ENCODE measurements at regions not wholly inside any gene's neighbourhood (a gene's known extent, or its start where the extent isn't known, plus 50 kb on each side); places are given as distances from the start of the nearest gene placed in this dataset.

- DNase-seq: peak; percentile 32
Measured at GRCh38 chr3:111314181-111314873, 227.7 kb upstream of the CD96 start.

DNA sequence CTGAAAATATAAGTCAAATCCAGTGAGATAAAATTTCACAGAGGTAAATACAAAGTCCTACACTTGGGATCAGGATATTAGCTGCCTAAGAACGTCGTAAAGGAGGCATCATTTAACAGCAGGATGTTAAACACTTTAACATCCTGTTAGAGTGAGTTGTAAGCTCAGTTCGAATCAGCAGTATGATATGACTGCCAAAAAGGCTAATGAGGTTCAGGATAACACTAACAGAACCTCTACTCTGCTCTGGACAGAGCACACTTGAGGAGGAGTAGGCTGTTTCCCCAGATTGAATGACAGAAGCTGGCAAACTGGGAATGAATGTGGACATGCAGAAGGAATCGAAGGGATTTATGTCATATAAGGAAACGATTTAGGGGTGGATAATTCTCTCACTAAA lies 227.1 kb upstream of the CD96 start:
- no peak for DNase-seq

- DNase-seq: peak; percentile 85
Measured at GRCh38 chr3:111315930-111316587, 225.9 kb upstream of the CD96 start.

- no peak for DNase-seq
Measured at GRCh38 chr3:111318289-111318688, 223.7 kb upstream of the CD96 start.

DNA sequence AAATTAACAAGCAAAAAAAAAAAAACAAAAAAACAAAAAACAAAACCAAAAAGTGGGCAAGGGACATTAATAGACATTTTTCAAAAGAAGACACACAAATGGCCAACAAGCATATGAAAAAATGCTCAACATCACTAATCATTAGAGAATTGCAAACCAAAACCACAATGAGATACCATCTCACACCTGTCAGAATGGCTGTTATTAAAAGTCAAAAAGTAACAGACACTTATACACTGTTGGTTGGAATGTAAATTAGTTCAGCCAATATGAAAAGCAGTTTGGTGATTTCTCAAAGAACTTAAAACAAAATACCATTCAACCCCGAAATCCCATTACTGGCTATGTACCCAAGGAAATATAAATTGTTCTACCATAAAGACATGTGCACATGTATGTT lies 222.4 kb upstream of the CD96 start:
- no peak for DNase-seq

DNA sequence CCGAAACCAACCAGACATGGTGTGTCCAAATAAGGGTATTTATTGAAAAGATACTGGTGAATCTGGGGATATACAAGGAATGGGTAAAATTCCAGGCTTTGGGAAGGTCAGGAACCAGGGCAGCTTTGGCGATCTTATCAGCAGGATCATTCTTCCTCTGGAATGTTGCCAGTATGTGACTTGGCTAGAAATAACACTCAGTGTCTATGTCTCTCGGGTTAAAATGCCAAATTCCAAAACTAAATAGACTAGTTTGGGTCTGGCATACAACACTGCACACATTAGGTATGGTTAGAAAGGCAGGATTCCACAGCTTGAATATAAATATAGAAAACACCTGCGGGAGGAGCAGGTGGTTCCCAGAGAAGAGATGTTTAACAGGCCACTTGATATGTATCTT lies 220.2 kb upstream of the CD96 start:
- DNase-seq: peak; percentile 67

DNA sequence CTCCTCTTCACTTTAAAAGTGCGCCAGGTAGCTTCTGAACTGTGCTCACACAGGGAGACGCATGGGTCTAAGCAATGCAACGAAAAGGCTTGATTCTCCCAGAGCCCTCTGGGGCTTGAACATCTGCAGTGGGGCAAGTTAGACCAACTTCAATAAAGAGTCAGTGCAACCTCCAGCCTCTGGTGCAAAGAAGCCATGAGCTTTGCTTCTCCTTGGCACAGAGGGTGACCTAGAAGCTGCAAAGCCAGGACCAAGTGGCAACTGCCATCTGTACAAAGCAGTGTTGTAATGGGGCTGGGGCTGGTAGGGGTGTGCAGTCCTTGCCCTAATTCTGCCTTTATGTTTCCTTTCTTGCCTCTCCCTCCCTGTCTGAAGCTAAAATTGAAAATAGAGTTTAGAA lies 219.0 kb upstream of the CD96 start:
- no peak for DNase-seq

GRCh38 chr3:111324151-111324550 lies 217.8 kb upstream of the CD96 start:
- DNase-seq: no peak

DNA sequence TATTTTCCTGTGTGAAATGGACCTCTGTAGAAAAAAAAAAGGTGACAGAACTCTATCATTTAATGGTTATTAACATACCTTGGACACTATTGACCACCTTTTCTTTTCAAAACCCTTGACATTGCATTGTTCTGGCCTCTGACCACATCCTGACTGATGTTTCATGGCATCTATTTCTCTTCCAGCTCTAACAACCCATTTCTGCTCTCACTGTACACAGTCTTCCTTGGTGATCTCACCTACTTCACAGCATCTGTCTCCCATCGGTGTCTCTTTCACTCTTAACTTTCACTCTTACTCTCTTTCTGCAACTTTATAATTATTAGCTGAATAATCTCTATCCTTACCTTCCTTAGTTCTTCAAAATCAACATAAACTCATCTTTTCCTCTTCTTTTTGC lies 217.4 kb upstream of the CD96 start:
- no peak for DNase-seq

- DNase-seq: no peak
Measured at GRCh38 chr3:111325160-111325718, 216.8 kb upstream of the CD96 start.

GRCh38 chr3:111326144-111326995 lies 215.6 kb upstream of the CD96 start:
- DNase-seq: no peak

GRCh38 chr3:111331306-111331705 lies 210.7 kb upstream of the CD96 start:
- no peak for DNase-seq

DNA sequence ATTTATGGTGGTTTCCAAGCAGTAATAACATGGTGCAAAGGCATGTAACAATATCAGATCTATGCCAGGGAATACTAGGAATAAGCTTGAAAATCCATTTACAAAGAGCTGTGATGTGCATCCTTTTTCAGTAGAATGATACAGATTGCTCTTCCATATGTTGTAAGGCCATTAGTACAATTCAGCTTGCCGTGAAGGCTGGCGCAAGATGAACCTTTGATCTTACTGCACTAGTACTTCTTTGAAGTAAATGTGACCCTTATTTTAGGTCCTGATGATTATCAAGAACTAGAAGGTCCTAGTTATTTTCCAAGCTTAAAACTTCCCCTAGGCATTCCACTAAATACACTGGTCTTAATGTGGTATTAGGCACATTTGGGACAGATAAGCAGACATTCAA lies 210.1 kb upstream of the CD96 start:
- DNase-seq: no peak

DNA sequence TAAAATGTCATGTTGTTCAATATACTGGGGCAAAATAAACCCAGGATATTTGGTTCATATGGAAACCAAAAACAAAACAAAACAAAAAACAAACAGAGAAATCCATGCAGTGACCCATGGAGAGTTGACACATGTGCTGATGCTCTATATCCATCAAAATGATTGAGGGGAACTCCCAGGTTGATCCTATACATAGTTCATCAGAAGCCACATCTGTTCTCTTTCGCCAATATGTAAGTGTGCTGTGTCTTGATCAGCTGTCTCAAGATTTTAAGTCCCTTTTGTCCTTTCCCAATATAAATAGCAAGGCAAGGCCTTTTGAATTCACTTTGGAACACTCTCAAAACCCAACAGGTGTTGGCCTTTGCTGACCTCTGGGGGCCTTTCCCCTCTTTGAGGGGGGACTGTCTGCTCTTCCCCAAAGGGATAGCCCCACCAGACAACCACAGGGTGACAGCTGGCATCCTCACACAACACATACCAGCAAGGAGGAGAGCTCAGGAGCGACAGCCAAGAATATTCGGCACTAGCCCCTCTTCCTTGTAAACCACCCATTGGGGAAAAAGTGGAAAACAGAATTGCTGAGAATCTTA lies 209.4 kb upstream of the CD96 start:
- no peak for DNase-seq

DNA sequence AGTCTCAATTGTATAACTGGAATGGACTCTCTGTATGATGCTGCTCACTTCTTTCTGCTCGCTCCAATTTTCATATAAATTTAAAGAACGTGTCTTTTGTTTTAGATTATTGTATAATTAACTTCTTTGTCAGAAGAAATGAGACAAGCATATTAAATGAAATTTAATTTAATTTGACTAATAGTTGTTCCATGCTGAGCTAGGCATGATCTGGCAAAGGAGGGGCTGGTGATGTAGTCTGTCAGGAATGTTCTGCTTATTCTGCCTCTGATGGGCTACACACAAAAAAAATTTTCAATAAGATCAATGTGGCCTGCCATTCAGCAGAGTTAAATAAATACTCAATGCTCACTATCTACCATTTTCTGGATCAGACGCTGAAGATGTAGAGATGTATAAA lies 208.4 kb upstream of the CD96 start:
- no peak for DNase-seq

DNA sequence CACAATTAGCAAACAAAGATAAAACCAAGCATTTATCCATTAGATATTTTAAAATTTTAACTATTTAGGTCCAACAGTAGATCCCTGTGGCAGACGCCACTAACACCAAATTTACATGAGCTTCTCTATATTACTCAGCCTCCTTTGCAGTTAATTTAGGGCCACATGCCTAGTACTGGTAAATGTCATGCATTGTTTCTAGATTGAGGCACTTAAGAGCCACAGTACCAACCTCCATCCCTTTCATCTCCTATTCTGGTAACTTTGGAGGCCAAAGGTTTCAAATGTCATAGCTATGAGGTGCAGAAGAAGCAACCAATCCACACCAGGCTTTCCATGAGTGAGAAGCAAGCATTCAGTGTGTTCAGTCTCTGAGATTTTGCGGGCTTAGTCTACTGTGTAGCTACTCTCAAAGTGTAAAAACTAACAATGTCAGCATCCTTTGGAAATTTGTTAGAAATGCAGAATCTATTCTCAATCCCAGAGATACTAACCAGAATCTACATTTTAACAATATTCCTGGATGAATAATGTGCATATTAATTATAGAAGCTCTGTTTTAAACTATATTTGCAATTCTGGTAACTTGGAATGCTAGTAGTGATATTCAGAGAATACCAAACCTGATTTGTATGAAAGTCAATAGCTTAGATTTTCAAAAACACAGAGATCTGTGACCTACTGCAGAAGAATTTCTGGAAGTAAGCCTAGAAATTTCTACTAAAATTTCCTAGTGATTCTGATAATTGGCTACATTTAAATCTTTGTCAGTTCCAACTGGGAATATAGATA lies 206.3 kb upstream of the CD96 start:
- no peak for DNase-seq

GRCh38 chr3:111336511-111336910 lies 205.5 kb upstream of the CD96 start:
- DNase-seq: no peak

DNA sequence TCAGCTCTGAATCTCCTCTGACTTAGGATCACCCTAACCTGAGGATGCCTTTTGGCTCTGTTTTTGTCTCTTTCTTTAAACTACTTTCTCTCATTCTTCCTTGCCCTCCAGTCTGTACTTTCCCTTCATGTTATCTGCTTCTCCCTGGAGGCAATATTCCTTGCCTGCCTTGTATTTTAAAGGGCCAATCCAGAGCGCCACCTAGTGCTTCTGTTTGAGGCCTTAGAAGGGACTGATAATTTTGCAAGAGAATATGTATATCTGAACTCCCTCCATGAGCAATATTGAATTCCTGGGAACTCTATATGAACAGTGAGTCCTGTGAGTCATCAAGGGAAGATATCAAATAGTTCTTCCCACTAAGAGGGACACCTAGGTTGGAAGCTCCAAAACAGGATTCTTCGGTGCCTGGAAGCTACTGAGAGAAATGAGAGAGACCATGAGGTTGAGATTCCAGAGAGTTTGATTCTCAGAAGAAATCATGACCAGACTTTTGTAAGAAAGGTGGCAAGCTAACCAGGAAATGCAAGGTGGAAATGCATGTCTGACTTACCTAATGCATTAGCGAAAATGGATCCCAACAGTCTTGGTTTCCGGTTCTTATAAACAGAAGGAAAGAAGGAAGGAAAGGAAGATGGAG lies 203.8 kb upstream of the CD96 start:
- DNase-seq: peak; percentile 58

- no peak for DNase-seq
Measured at GRCh38 chr3:111339017-111339416, 203.0 kb upstream of the CD96 start.

GRCh38 chr3:111351334-111351733 lies 190.7 kb upstream of the CD96 start:
- no peak for DNase-seq

GRCh38 chr3:111352585-111352984 lies 189.4 kb upstream of the CD96 start:
- DNase-seq: no peak

Data from NCI-H1105 treated with DMSO at 0.1 percent for 48 hours (cell line).